Astrocyte of the spinal cord (primary cell): ENCODE measurements at regions not wholly inside any gene's neighbourhood (a gene's known extent, or its start where the extent isn't known, plus 50 kb on each side); places are given as distances from the start of the nearest gene placed in this dataset.

Experiments used
- DNase-seq: peaks from one replicate; pipeline ENCODE4 v3.0.0; 2011; ENCODE audit warnings: low read depth, low spot score
- H3K4me3 ChIP-seq: 2 replicates; pipeline ENCODE4 v1.5.1; 2011; ENCODE audit warnings: low read depth, mild to moderate bottlenecking, low read length, moderate library complexity
- in situ Hi-C: cut with HindIII; loops from 2 replicates; pipeline ENCODE4 v1.10.0; 2017; ENCODE audit warnings: low sequenced_read_pairs
- TF ChIP-seq, protein P1 (sequence below): IDR thresholded peaks from 2 replicates; pipeline ENCODE4 v1.5.1; 2012; ENCODE audit warnings: low read depth, mild to moderate bottlenecking, low read length, inconsistent platforms

DNA sequence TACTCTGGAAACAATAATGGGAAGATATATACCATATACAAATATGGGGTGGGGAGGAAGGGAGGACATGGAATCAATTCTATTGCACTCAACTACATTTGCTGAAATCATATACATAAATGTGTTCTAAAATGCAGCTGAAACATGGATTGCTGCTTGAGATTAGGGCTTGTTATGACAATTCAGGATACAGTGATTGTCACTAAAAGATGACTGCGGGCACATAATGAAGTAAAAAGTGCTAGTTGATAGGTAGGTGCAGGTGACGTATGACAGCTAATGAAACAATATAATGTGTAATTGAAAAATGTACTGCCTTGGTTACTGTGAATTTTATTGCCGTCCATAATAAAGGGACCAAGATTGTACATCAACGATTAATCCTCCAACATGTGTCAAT lies 1062.1 kb upstream of the FANCL start:
- H3K4me3 ChIP-seq: no peak overlapping the region
- no peak for DNase-seq
- in situ Hi-C loops: no loop called here
- TF ChIP-seq, protein P1, sequence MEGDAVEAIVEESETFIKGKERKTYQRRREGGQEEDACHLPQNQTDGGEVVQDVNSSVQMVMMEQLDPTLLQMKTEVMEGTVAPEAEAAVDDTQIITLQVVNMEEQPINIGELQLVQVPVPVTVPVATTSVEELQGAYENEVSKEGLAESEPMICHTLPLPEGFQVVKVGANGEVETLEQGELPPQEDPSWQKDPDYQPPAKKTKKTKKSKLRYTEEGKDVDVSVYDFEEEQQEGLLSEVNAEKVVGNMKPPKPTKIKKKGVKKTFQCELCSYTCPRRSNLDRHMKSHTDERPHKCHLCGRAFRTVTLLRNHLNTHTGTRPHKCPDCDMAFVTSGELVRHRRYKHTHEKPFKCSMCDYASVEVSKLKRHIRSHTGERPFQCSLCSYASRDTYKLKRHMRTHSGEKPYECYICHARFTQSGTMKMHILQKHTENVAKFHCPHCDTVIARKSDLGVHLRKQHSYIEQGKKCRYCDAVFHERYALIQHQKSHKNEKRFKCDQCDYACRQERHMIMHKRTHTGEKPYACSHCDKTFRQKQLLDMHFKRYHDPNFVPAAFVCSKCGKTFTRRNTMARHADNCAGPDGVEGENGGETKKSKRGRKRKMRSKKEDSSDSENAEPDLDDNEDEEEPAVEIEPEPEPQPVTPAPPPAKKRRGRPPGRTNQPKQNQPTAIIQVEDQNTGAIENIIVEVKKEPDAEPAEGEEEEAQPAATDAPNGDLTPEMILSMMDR: no peak

DNA sequence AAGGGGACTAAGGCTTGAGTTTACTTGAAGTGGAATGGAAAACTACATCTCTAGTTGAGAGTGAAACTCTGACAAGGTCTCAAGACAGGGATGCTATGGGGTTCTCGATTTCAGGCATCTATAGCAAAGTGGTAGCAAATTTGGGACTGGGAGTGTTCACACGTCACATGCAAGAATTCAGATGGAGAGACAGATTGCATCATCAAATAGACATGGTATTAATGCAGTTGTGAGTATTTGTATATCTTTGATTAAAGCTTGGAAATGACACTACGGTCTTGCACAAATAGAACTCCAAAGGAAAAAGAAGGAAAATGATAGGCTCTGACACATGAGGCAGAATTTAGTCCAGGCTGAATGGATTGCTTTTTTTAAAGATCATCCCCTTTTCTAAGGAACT lies 1061.6 kb upstream of the FANCL start:
- no peak for DNase-seq
- no peak overlapping the region for H3K4me3 ChIP-seq
- in situ Hi-C loops: no loop called here
- TF ChIP-seq, protein P1: no peak

DNA sequence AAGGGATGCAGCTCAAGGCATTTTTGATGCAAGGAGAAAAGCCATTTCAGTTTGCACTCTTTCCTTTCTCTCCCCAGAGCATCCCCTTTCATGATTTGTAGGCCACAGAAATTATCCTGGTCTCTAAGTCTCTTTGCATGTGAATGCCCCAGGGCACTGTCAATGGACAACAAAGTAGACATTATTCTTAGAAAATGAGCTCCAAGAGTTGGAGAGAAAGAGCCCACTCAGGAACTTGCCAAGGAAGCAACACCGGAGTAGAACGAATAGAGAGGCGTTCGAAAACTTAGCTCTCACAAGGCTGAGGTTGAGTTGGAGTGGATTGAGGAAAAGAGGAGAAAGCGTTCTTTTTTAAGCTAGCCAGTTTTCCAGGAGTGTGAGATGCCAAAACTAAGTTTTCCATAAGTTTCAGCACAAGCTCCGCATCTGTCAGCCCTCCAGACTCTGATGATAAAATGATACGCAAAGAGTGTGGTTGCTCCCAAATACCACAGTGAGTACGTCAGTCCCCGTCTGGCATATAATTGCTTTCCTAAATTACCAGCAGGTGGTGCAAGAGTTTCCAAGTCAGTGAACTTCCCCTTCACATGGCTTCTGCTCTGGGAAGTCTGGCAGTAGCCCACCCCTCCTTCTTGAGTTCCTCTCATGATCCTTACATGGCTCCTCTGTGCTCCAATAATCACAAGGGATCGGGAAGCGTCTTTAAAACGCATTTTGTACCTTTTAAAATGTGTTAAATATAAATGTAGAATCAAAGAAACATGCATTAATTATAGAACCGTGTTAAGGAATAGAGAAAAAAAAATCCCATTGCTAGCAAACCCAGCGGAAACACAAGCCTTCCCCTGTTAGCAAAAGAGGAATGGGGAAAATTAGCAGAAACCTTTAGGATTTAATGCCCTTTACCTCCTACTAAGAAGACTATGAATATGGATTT lies 1060.6 kb upstream of the FANCL start:
- TF ChIP-seq, protein P1: peak; percentile 50
- in situ Hi-C loops: no loop called here
- H3K4me3 ChIP-seq: no peak overlapping the region
- peak; percentile 65 for DNase-seq

DNA sequence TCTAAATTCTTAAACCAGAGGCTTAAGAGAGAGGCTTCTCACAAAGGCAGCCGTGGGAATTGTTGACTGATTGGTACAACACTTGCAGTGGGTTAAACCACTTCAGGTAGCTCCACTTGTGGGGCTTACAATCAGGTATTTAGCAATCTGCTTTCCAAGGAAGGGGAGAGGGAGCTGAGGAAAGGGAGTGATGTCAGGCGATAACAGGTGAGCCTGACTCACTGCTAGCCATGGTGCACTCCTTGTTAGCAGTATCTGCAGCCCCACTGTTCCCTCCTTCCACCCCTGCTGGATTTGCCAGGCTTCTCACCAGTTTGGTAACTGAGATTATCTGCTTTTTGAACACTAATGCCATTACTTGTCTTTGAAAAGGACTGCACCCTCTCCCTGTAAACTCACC lies 1056.7 kb upstream of the FANCL start:
- in situ Hi-C loops: no loop called here
- H3K4me3 ChIP-seq: no peak overlapping the region
- TF ChIP-seq, protein P1: no peak
- no peak for DNase-seq

DNA sequence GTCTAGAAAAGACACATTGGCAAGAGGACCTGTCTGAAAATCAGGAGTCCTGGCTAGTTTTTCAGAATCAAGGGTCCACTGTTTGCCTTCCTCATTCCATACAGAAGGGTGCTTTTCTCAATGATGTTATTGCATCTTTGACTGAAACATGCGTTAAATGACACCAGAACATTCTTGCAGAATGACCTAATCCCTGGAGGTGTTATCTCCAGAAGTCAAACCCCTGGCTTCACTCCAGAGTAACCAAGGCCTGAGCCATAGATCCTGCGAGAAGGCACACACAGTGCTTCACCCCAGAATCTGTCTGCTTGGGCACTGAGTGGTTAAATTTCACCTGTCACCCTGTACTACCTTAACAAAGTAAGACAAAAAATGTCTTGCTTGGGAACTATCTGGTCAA lies 1055.2 kb upstream of the FANCL start:
- in situ Hi-C loops: no loop called here
- no peak for DNase-seq
- H3K4me3 ChIP-seq: no peak overlapping the region

DNA sequence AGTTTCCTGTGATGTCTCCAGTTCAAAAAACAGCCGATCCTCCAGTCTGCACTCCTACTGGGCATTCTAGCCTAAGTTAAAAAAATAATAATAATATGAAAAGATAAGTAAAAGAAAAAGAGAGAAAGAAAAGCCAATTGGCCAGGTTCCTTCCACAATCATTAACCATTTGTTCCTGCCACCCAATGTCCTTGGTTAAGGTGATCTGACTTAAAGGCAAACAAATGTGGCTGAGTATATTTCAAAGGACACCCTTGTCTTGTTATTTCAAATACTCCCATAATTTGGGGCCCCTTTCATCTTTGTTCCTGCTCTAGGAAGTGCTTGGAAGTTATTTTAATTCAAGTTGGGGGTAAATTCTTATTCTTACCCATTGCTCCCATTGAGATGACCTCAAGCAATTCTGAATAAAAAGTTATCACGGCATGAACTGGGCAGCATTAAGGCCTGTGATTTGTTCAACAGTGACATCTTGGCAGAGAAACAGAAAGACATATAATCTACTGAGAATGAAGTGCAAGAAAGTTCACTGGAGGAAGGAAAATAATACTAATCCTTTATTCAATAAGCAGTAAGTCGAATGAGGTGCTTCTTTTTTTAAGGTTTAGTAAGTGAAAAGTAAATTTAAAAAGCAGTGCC lies 1054.5 kb upstream of the FANCL start:
- in situ Hi-C loops: no loop called here
- no peak overlapping the region for H3K4me3 ChIP-seq
- DNase-seq: no peak
- TF ChIP-seq, protein P1: no peak

More for the DNA sequence above, 1055.2 kb upstream of the FANCL start:
- TF ChIP-seq, protein P1: no peak
